ENCODE measurements at regions not wholly inside any gene's neighbourhood (a gene's known extent, or its start where the extent isn't known, plus 50 kb on each side); places are given as distances from the start of the nearest gene placed in this dataset.

DNA sequence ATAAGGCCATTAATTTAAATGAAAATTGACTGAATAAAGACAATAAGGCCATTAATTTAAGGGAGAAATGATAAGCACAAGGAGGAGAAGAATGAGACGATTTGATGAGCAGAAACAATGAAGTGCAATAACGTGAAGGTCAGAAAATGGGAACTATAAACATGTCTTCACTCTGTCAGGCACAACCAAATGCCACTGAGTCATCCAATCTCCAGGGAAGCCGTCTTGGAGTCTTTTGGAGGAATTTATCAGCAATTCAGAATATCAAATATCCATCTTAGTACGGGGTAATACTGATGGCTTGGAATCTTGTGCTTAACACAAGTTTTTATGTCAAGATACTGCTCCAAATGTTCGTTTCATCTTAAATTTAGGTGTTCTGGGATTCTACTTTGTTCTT, 159.9 kb downstream of the CAPZA3 start:
- no peak for TF ChIP-seq FOXM1 (IDR thresholded peaks at IDR 0.05; ENCODE audit: low read depth)
- no peak for TF ChIP-seq FOXM1 (CRISPR knock-in tag; IDR thresholded peaks at IDR 0.05; ENCODE audit: low read depth)
- no peak for TF ChIP-seq TAF15 (IDR thresholded peaks at IDR 0.05; ENCODE audit: low read depth, low read length)
- TF ChIP-seq, protein P1, sequence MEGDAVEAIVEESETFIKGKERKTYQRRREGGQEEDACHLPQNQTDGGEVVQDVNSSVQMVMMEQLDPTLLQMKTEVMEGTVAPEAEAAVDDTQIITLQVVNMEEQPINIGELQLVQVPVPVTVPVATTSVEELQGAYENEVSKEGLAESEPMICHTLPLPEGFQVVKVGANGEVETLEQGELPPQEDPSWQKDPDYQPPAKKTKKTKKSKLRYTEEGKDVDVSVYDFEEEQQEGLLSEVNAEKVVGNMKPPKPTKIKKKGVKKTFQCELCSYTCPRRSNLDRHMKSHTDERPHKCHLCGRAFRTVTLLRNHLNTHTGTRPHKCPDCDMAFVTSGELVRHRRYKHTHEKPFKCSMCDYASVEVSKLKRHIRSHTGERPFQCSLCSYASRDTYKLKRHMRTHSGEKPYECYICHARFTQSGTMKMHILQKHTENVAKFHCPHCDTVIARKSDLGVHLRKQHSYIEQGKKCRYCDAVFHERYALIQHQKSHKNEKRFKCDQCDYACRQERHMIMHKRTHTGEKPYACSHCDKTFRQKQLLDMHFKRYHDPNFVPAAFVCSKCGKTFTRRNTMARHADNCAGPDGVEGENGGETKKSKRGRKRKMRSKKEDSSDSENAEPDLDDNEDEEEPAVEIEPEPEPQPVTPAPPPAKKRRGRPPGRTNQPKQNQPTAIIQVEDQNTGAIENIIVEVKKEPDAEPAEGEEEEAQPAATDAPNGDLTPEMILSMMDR (IDR thresholded peaks at IDR 0.05 in 2 of 3, conservative IDR thresholded peaks at IDR 0.05 in 1 of 3; ENCODE audit: insufficient read depth in 2 of 3, low read depth in 1 of 3, low read length in 3 of 3), result no peak
- no peak for TF ChIP-seq ZFP30 (CRISPR knock-in tag; IDR thresholded peaks at IDR 0.05; ENCODE audit: borderline replicate concordance)
- TF ChIP-seq HNRNPK (IDR thresholded peaks at IDR 0.05; ENCODE audit: low read depth, low read length, poor library complexity, severe bottlenecking), result no peak
- no peak for TF ChIP-seq MAFG (tag; conservative IDR thresholded peaks at IDR 0.05)

Data from K562 (cell line).